RKO (cell line): ENCODE measurements at regions not wholly inside any gene's neighbourhood (a gene's known extent, or its start where the extent isn't known, plus 50 kb on each side); places are given as distances from the start of the nearest gene placed in this dataset.
A peak's percentile ranks its signal among the peaks of the same experiment; 100 is the strongest.

ENCODE experiments used
- DNase-seq: peaks from one replicate; pipeline ENCODE4 v3.0.0-alpha.2; 2016; ENCODE audit warnings: low spot score

GRCh38 chr6:14187406-14187805 lies 69.8 kb downstream of the CD83 start:
- no peak for DNase-seq

- DNase-seq, result no peak
Measured at GRCh38 chr6:14189074-14189473, 71.5 kb downstream of the CD83 start.

DNA sequence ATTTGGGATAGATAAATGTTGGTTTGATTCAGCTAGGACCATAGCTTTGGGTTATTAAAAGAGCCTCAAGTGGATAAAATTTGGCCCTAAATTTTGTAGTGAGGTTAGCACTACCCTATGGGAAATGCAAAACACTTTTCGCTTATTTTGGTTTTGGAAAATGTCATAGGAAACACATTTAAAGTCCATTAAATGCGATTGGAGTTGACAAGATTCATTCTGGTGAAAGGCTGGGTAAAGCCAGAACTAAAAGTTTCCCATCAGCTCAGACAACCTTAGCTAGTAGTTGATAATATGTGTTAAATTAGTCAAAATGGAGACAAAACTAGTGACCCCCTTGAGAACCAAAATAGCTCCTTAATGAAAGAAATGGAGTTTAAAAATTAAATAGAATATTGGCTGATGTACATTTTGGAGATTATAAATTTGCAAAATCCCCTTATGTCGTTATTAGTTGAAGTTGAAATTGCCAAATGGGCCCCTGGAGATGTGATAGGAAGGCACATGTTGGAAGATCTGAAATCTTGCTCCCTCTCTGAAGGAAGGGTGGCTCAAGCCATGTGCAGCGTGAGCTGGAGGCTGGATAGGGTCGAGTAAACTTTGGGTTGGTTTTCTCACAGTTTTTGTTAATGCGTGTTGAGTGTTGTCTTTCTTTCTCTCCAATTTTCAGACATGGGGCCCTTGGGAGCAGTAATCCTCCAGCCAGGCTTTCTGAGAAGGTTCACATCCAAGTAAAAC lies 72.8 kb downstream of the CD83 start:
- DNase-seq, result no peak

DNA sequence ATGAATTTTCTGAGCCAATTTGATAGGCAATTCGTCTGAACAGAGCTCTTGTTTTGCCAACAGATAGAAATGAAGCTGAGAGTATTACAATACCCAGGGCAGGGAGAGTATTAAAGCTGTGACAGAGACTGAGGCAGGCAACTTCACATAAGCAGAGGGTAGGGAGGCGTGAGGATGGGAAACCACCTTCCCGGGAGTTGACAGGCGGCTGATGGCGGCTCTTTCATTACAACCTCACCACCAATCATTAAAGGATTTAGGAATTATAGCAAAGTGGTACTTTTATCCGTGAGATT lies 73.3 kb downstream of the CD83 start:
- no peak for DNase-seq

DNA sequence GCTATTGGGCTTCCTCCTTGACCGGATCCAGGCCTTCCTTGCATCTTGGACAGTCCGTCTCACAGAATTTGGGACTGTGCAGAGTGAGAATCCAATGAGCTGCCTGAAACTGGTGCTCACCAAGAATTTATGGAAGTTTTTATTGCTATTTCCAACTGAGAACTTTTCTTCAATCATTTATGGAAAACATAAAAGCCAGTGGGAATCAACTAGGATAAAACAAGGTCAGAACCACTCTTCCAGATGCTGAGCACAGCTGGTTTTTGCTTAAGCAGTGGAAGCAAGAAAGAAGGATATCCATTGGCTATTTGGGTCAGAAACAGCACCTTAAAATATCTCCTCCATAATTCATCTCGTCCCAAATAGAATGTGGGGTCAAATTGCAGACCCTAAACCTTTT lies 74.2 kb downstream of the CD83 start:
- no peak for DNase-seq

- DNase-seq, result no peak
Measured at GRCh38 chr6:14192216-14192788, 74.7 kb downstream of the CD83 start.

- DNase-seq, result no peak
Measured at GRCh38 chr6:14193524-14193923, 76.0 kb downstream of the CD83 start.

- DNase-seq, result no peak
Measured at GRCh38 chr6:14194483-14194882, 76.9 kb downstream of the CD83 start.

DNA sequence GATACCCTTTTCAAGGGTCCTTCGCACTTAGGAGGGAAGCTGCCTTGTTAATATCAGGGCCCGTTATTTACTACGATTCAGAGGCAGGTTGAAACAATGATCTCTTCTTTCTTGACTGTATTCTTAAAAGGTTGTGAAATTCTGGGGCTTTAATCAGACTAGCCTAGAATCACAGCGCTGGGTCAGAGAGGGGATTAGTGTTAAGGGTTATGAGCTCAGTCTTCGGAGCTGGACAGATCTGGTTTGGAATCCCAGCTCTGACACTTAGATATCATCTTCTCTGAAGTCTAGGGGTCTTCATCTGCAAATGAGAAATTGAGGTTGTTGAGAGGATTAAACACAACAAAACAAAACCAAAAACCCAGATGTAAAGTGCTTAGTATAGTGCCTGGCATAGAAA lies 77.4 kb downstream of the CD83 start:
- DNase-seq, result no peak

- no peak for DNase-seq
Measured at GRCh38 chr6:14196026-14196425, 78.5 kb downstream of the CD83 start.

DNA sequence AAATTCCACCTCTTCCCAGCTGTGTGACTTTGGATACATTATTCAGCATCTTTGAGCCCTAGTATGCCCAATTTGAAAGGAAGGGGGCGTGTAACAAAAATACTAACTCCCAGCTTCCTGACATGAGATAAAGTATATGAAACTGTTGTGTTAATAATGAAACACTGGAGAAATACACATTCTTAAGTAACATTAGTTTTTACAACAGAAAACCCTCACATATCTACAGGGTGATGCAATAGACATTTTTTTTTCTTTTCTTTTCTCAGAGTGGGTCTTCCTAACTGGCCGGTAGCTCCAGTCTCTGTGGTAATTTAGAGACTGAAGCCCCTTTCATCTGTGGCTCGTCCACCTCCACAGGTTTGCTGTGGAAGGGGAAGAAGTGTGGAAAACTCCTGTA lies 79.5 kb downstream of the CD83 start:
- no peak for DNase-seq

DNA sequence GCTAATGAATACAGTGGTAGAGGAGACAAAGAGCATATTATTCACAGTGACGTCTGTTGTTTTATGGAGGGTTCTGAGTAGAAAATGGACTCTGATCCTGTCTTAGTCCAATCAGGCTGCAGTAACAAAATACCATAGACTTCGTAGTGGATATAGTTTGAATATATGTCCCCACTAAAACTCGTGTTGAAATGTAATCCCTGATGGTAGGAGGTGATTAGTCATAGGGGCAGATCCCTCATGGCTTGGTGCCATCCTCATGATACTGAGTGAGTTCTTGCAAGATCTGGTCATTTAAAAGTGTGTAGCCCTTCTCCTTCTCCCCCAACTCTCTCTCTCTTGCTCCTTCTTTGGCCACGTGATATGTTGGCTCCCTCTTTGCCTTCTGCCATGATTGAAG lies 82.5 kb downstream of the CD83 start:
- DNase-seq, result no peak

DNA sequence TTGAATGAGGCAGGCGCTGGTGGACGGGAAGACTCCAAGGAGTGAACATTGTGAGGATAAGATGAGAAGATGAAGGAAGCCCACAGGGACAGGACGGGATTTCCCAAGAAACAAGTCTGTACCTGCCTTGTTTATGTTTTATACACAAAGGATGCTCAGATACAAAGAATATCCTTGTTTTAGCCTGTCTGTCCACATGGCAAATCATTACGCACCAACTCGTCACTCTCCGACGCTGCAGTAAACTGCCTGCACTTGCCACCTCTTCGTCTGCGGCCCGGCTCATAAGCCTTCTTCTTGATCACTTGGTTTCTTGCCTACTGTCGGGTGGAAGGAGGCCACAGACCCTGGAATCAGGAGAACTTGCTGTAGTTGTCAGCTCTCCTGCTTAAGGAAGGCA lies 85.4 kb downstream of the CD83 start:
- DNase-seq, result no peak

- DNase-seq, result no peak
Measured at GRCh38 chr6:14206391-14206790, 88.8 kb downstream of the CD83 start.

DNA sequence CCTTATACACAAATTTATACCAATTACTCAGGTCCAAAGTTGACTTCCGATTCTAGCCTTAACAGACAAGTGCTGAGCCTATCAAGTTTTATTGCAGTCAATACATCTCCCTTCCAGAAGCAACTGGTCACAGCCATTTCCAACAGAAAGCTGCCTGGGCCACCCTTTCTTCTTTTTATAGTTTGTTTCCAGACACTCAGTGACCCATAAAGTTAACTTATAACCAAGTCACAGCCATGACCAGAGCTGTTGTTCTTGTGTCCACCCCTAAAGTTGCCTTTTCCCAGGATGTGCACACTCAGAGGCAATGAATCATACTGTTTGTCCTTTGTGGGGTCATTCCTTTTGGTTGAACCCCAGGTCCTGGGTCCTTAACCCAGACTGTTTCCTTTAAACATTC lies 89.9 kb downstream of the CD83 start:
- DNase-seq, result no peak

DNA sequence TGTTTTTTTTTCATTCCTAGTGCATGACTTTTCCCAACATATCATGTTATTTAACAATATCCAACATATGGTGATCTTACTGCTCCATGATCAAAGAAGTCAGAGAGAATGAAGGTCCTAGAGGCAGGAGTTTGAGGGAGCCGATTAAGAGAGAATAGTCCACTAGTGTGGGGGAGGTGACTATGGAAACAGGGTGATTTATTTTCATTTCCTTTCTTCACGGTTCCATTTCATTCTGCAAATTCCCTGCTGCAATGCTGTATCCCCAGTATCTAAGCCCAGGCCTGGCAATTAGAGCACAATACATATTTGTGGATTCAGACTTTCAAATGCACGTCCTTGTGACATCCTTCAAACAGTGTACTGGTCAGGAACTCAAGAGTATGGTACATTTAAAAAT lies 91.4 kb downstream of the CD83 start:
- no peak for DNase-seq

GRCh38 chr6:14210077-14210476 lies 92.5 kb downstream of the CD83 start:
- no peak for DNase-seq

DNA sequence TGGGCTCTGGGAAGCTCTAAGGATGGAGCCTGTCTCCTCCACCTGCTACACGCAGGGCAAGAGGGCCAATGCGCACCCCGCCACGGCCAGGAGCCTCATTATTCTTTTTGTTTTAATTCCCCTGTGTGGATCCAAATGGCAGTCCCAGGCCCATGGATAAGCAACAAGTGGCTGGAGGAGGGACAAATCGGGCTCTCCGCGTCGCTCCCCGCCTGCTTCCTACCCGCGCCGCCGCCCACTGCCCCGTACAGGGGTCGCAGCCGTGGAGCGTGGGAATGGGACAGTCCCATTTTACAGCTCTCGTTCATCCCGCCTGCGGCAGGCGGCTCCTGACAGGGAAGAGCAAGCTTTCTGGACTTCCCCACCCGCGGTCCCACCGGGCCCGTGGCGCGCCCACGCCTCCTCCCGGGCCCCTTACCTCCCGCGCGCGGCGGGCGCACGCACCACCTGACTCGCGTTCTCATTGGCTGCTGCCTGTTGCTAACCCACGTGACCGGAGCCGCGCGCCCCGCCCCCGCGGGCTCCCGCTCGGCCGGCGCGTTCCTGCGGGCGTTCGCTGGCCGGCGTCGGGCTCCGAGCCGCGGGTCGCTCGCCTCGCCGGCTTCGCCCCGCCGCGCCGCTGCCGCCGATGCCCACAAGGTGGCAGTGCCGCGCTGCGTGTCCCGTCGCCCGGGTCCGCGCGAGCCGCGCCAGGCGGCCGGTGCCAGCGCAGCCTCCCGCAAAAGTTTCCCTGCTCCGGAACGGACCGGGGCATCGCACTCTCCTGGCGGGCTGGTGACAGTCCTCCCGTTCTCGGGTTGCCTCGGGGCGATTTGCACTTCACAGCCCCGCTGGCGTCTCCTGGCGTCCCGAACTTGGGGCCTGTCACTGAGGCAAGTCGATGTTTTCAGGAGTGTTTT lies 93.3 kb downstream of the CD83 start:
- DNase-seq, result peak; percentile 92

- no peak for DNase-seq
Measured at GRCh38 chr6:14211562-14211942, 94.0 kb downstream of the CD83 start.

- no peak for DNase-seq
Measured at GRCh38 chr6:14212020-14212419, 94.4 kb downstream of the CD83 start.

- no peak for DNase-seq
Measured at GRCh38 chr6:14212632-14213031, 95.1 kb downstream of the CD83 start.

GRCh38 chr6:14216946-14217684 lies 99.5 kb downstream of the CD83 start:
- DNase-seq, result no peak
